ENCODE measurements at regions not wholly inside any gene's neighbourhood (a gene's known extent, or its start where the extent isn't known, plus 50 kb on each side); places are given as distances from the start of the nearest gene placed in this dataset.
"Not testable (repeated sequence)": the region's sequence is repeated elsewhere in the genome, so short reads cannot be mapped to it uniquely, and the experiment has no call there.

GRCh38 chr16:55019419-55020131, 88.9 kb downstream of the IRX5 start:
- DNase-seq (ENCODE audit: low spot score), result no peak
- TF ChIP-seq, protein P1, sequence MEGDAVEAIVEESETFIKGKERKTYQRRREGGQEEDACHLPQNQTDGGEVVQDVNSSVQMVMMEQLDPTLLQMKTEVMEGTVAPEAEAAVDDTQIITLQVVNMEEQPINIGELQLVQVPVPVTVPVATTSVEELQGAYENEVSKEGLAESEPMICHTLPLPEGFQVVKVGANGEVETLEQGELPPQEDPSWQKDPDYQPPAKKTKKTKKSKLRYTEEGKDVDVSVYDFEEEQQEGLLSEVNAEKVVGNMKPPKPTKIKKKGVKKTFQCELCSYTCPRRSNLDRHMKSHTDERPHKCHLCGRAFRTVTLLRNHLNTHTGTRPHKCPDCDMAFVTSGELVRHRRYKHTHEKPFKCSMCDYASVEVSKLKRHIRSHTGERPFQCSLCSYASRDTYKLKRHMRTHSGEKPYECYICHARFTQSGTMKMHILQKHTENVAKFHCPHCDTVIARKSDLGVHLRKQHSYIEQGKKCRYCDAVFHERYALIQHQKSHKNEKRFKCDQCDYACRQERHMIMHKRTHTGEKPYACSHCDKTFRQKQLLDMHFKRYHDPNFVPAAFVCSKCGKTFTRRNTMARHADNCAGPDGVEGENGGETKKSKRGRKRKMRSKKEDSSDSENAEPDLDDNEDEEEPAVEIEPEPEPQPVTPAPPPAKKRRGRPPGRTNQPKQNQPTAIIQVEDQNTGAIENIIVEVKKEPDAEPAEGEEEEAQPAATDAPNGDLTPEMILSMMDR (IDR thresholded peaks at IDR 0.05; ENCODE audit: borderline replicate concordance, control extremely low read depth, extremely low read depth, insufficient read depth, missing control alignments), result no peak
- in situ Hi-C loops (cut with MboI; ENCODE audit: low sequenced_read_pairs, unreplicated experiment), result no loop called here

DNA sequence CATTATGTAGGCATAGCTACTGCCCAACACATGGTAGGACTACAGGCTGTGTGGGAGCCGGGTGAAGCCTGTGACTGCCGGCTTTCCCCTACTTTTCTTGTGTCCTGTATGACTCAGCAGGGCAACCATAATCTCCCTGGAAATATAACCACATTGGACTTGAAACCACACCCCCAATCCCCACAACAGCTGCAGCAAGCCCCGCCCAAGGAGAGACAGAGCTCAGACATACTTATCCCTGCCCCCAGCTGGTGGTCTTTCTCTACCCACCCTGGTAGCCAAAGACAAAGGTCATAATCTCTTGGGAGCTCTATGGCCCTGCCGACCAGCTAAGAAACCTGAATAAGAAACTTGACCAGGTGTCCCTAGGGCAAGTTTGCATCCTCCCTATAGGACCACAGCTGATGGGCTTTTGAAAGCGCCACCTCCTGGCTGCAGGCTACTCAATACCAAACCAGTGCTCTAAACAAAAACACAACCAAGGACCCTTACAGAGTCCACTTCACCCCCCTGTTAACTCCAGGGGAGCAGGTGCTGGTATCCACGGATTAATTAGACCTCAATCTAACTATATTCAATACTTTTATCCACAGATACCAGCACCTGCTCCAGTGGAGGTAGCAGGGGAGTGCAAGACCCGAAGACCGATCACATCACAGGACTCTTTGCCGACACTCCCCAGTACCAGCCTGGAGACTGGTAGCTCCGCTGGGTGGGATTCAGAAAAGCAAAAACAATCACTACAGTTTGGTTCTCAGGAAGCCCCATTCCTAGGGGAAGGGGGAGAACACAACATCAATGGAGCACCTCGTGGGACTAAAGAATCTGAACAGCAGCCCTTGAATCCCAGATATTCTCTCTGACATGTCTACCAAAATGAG, 91.2 kb downstream of the IRX5 start:
- DNase-seq (ENCODE audit: low spot score), result no peak
- TF ChIP-seq, protein P1 (IDR thresholded peaks at IDR 0.05; ENCODE audit: borderline replicate concordance, control extremely low read depth, extremely low read depth, insufficient read depth, missing control alignments), result no peak
- in situ Hi-C loops (cut with MboI; ENCODE audit: low sequenced_read_pairs, unreplicated experiment), result no loop called here

DNA sequence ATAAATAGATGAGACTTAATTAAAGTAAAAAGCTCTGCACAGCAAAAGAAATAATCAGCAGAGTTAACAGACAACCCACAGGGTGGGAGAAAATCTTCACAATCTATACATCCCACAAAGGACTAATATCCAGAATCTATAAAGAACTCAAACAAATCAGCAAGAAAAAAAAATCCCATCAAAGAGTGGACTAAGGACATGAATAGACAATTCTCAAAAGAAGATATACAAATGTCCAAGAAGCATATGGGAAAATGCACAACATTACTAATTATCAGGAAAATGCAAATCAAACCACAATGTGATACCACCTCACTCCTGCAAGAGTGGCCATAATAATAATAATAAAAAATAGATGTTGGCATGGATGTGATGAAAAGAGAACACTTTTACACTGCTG, 96.6 kb downstream of the IRX5 start:
- in situ Hi-C loops (cut with MboI; ENCODE audit: low sequenced_read_pairs, unreplicated experiment); DNase-seq (ENCODE audit: low spot score): not testable (repeated sequence)

GRCh38 chr16:55029509-55029908, 98.8 kb downstream of the IRX5 start:
- TF ChIP-seq, protein P1 (IDR thresholded peaks at IDR 0.05; ENCODE audit: borderline replicate concordance, control extremely low read depth, extremely low read depth, insufficient read depth, missing control alignments), result no peak
- DNase-seq (ENCODE audit: low spot score), result no peak
- in situ Hi-C loops (cut with MboI; ENCODE audit: low sequenced_read_pairs, unreplicated experiment), result no loop called here

GRCh38 chr16:55030944-55031343, 100.3 kb downstream of the IRX5 start:
- in situ Hi-C loops (cut with MboI; ENCODE audit: low sequenced_read_pairs, unreplicated experiment), result no loop called here
- no peak for DNase-seq (ENCODE audit: low spot score)
- TF ChIP-seq, protein P1 (IDR thresholded peaks at IDR 0.05; ENCODE audit: borderline replicate concordance, control extremely low read depth, extremely low read depth, insufficient read depth, missing control alignments), result no peak

GRCh38 chr16:55031481-55031880, 100.8 kb downstream of the IRX5 start:
- in situ Hi-C loops (cut with MboI; ENCODE audit: low sequenced_read_pairs, unreplicated experiment), result no loop called here

More at GRCh38 chr16:55031481-55031880, 100.8 kb downstream of the IRX5 start:
- no peak for DNase-seq (ENCODE audit: low spot score)
- TF ChIP-seq, protein P1 (IDR thresholded peaks at IDR 0.05; ENCODE audit: borderline replicate concordance, control extremely low read depth, extremely low read depth, insufficient read depth, missing control alignments), result no peak
